HL-60 (cell line): ENCODE measurements at regions not wholly inside any gene's neighbourhood (a gene's known extent, or its start where the extent isn't known, plus 50 kb on each side); places are given as distances from the start of the nearest gene placed in this dataset.

Experiments used
- DNase-seq, 2 experiments: peaks; one replicate each; pipeline ENCODE4 v3.0.0-alpha.2; 2010 to 2020; ENCODE audit warnings: low read depth in 1 of 2, low spot score in 1 of 2
- H3K27ac ChIP-seq: fragments of 250-450 bp; sonication (Bioruptor Pico); replicated peaks from 2 replicates; pipeline ENCODE4 v1.5.1; 2020; ENCODE audit warnings: mild to moderate bottlenecking, moderate library complexity
- H3K27me3 ChIP-seq: fragments of 250-450 bp; sonication (Bioruptor Pico); 2 replicates; pipeline ENCODE4 v1.5.1; 2021; ENCODE audit warnings: mild to moderate bottlenecking, moderate library complexity; ENCODE audit not compliant: insufficient read depth, poor library complexity, severe bottlenecking
- H3K4me3 ChIP-seq: replicated peaks from 2 replicates; pipeline ENCODE4 v1.5.1; 2011; ENCODE audit warnings: mild to moderate bottlenecking, control low read depth, low read length; ENCODE audit not compliant: insufficient read depth
- GABPA ChIP-seq: IDR thresholded peaks from 2 replicates; pipeline ENCODE4 v1.6.1; 2012; ENCODE audit warnings: low read depth
- POLR2AphosphoS5 ChIP-seq: IDR thresholded peaks from 2 replicates; pipeline ENCODE4 v1.6.1; 2012; ENCODE audit warnings: low read depth
- SPI1 ChIP-seq: IDR thresholded peaks from 2 replicates; pipeline ENCODE4 v1.6.1; 2012; ENCODE audit warnings: low read depth, mild to moderate bottlenecking, borderline replicate concordance
- TF ChIP-seq, protein P1 (sequence below): IDR thresholded peaks from 2 replicates; pipeline ENCODE4 v1.6.1; 2012; ENCODE audit warnings: low read depth; ENCODE audit not compliant: insufficient replicate concordance
- TF ChIP-seq, protein P2 (sequence below): IDR thresholded peaks from one replicate; pipeline ENCODE4 v1.5.1; 2011; ENCODE audit warnings: low read length, control low read depth, inconsistent platforms; ENCODE audit not compliant: insufficient read depth

DNA sequence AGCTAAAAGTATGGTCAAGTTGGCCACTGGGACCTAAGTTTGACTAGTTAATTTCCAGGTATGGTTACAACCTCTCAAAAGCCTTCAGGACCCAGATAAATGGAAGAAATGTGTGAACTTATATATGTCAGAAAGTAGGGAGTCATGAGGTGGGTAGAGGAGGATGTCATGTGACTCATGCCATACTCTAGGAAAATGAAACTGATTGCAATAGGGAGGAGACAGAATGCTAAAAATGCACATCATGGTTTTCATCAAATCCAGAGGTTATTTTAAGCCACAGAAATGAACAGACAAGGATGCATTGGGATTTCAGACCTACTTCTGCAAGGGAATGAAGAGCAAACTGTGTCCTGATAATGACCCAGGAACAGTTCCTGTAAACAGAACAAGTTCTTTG, 310.0 kb downstream of the EDEM1 start:
- no peak overlapping the region for H3K4me3 ChIP-seq
- H3K27me3 ChIP-seq: no peaks in the 10 kb centered on the region
- no peak overlapping the region for H3K27ac ChIP-seq
- no peak for DNase-seq
- TF ChIP-seq POLR2AphosphoS5: no peak
- no peak for TF ChIP-seq GABPA
- TF ChIP-seq, protein P1, sequence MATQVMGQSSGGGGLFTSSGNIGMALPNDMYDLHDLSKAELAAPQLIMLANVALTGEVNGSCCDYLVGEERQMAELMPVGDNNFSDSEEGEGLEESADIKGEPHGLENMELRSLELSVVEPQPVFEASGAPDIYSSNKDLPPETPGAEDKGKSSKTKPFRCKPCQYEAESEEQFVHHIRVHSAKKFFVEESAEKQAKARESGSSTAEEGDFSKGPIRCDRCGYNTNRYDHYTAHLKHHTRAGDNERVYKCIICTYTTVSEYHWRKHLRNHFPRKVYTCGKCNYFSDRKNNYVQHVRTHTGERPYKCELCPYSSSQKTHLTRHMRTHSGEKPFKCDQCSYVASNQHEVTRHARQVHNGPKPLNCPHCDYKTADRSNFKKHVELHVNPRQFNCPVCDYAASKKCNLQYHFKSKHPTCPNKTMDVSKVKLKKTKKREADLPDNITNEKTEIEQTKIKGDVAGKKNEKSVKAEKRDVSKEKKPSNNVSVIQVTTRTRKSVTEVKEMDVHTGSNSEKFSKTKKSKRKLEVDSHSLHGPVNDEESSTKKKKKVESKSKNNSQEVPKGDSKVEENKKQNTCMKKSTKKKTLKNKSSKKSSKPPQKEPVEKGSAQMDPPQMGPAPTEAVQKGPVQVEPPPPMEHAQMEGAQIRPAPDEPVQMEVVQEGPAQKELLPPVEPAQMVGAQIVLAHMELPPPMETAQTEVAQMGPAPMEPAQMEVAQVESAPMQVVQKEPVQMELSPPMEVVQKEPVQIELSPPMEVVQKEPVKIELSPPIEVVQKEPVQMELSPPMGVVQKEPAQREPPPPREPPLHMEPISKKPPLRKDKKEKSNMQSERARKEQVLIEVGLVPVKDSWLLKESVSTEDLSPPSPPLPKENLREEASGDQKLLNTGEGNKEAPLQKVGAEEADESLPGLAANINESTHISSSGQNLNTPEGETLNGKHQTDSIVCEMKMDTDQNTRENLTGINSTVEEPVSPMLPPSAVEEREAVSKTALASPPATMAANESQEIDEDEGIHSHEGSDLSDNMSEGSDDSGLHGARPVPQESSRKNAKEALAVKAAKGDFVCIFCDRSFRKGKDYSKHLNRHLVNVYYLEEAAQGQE: no peak
- TF ChIP-seq, protein P2, sequence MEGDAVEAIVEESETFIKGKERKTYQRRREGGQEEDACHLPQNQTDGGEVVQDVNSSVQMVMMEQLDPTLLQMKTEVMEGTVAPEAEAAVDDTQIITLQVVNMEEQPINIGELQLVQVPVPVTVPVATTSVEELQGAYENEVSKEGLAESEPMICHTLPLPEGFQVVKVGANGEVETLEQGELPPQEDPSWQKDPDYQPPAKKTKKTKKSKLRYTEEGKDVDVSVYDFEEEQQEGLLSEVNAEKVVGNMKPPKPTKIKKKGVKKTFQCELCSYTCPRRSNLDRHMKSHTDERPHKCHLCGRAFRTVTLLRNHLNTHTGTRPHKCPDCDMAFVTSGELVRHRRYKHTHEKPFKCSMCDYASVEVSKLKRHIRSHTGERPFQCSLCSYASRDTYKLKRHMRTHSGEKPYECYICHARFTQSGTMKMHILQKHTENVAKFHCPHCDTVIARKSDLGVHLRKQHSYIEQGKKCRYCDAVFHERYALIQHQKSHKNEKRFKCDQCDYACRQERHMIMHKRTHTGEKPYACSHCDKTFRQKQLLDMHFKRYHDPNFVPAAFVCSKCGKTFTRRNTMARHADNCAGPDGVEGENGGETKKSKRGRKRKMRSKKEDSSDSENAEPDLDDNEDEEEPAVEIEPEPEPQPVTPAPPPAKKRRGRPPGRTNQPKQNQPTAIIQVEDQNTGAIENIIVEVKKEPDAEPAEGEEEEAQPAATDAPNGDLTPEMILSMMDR: no peak
- TF ChIP-seq SPI1: no peak

- DNase-seq: no peak
- Histone ChIP-seq H3K4me3 (no peak overlapping the region), H3K27me3 (no peaks in the 10 kb centered on the region), H3K27ac (no peak overlapping the region)
- TF ChIP-seq, protein P1: no peak
- TF ChIP-seq GABPA: no peak
- no peak for TF ChIP-seq SPI1
- TF ChIP-seq POLR2AphosphoS5: no peak
- TF ChIP-seq, protein P2: no peak
Measured at GRCh38 chr3:5498981-5499380, 311.5 kb downstream of the EDEM1 start.

- TF ChIP-seq, protein P1: no peak
- TF ChIP-seq, protein P2: no peak
- TF ChIP-seq SPI1 (no peak), GABPA (no peak), POLR2AphosphoS5 (no peak)
- DNase-seq: no peak
- no peak overlapping the region for H3K4me3 ChIP-seq
Measured at GRCh38 chr3:5499404-5499803, 311.9 kb downstream of the EDEM1 start.

More at GRCh38 chr3:5499404-5499803, 311.9 kb downstream of the EDEM1 start:
- Histone ChIP-seq H3K27me3 (no peaks in the 10 kb centered on the region), H3K27ac (no peak overlapping the region)
